ENCODE measurements at regions not wholly inside any gene's neighbourhood (a gene's known extent, or its start where the extent isn't known, plus 50 kb on each side); places are given as distances from the start of the nearest gene placed in this dataset.

DNA sequence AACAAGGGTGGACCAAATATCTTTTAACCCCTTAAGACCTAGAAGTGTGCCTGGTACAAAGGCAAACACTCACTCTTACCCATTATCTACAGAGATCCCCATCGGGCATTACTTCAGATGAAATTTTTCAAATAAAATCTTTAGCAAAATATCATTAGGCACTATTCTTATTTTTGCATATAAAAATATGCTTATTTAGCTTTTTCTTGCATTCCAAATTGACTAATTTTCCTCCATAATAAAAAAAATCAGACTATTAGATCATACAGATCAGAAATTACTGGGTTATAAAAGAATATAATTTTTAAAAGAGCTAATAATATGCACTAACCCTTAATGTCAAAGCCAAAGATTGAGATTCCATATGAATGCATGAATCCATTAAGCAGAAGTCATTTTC lies 178.7 kb upstream of the SLC30A5 start:
- Mint-ChIP-seq H3K36me3 (ENCODE audit: low read depth) (no peaks in the 10 kb centered on the region), H3K9me3 (no peaks in the 10 kb centered on the region), H3K27ac (no peak overlapping the region), H3K4me3 (no peak overlapping the region), H3K27me3 (ENCODE audit: insufficient read depth) (no peaks in the 10 kb centered on the region), H3K4me1 (ENCODE audit: low read depth) (no peaks in the 10 kb centered on the region)
- intact Hi-C loops (cut with micrococcal nuclease): no loop called here
- no peak for DNase-seq (ENCODE audit: low spot score)

- Mint-ChIP-seq H3K27me3 (ENCODE audit: insufficient read depth) (no peaks in the 10 kb centered on the region), H3K27ac (no peak overlapping the region), H3K4me3 (no peak overlapping the region), H3K9me3 (no peaks in the 10 kb centered on the region), H3K36me3 (ENCODE audit: low read depth) (no peaks in the 10 kb centered on the region), H3K4me1 (ENCODE audit: low read depth) (no peaks in the 10 kb centered on the region)
- intact Hi-C loops (cut with micrococcal nuclease): no loop called here
- DNase-seq (ENCODE audit: low spot score): no peak
Measured at GRCh38 chr5:68918306-68918705, 175.5 kb upstream of the SLC30A5 start.

DNA sequence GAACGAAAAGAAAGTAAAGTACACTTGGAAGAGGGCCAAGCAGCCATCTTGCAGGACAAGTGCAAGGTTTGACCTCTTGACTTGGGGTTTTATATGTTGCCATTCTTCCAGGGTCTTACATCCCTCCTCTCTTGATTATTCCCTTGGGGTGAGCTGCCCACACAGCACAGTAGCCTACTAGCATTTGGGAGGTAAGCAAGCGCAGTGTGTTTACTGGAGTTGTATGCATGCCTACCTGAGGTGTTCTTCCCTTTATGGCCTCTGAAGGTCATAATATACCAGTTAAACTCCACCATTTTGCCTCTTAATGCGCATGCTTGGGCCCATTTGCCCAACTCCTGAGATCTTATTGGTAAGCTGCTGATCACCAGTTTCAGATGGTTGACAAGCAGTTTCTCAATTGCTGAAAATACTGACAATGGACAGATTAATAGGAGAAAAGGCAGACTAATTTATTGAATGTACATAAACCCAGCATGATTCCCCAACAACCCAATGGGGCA lies 173.8 kb upstream of the SLC30A5 start:
- Mint-ChIP-seq H3K4me1 (ENCODE audit: low read depth) (no peaks in the 10 kb centered on the region), H3K4me3 (no peak overlapping the region), H3K36me3 (ENCODE audit: low read depth) (no peaks in the 10 kb centered on the region), H3K27me3 (ENCODE audit: insufficient read depth) (no peaks in the 10 kb centered on the region), H3K27ac (no peak overlapping the region), H3K9me3 (no peaks in the 10 kb centered on the region)
- no peak for DNase-seq (ENCODE audit: low spot score)
- intact Hi-C loops (cut with micrococcal nuclease): no loop called here

DNA sequence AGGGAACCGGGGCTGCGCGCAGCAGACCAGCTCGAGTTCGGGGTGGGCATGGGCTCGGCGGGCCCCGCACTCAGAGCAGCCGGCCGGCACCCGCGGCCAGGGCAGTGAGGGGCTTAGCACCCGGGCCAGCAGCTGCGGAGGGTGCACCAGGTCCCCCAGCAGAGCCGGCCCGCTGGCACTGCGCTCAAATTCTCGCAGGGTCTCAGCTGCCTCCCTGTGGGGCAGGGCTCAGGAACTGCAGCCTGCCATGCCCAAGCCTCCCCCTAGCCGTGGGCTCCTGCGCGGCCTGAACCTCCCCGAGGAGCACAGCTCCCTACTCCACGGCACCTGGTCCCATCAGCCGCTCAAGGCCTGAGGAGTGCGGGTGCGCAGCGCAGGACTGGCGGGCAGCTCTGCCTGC lies 172.9 kb upstream of the SLC30A5 start:
- H3K4me3 Mint-ChIP-seq: no peak overlapping the region
- no peaks in the 10 kb centered on the region for H3K27me3 Mint-ChIP-seq (ENCODE audit: insufficient read depth)
- no peaks in the 10 kb centered on the region for H3K9me3 Mint-ChIP-seq
- DNase-seq (ENCODE audit: low spot score): no peak
- no peaks in the 10 kb centered on the region for H3K36me3 Mint-ChIP-seq (ENCODE audit: low read depth)
- H3K4me1 Mint-ChIP-seq (ENCODE audit: low read depth): no peaks in the 10 kb centered on the region
- no peak overlapping the region for H3K27ac Mint-ChIP-seq
- intact Hi-C loops (cut with micrococcal nuclease): no loop called here

- no peak overlapping the region for H3K27ac Mint-ChIP-seq
- H3K27me3 Mint-ChIP-seq (ENCODE audit: insufficient read depth): no peaks in the 10 kb centered on the region
- DNase-seq (ENCODE audit: low spot score): no peak
- intact Hi-C loops (cut with micrococcal nuclease): no loop called here
- H3K36me3 Mint-ChIP-seq (ENCODE audit: low read depth): no peaks in the 10 kb centered on the region
- no peaks in the 10 kb centered on the region for H3K4me1 Mint-ChIP-seq (ENCODE audit: low read depth)
- no peaks in the 10 kb centered on the region for H3K9me3 Mint-ChIP-seq
- H3K4me3 Mint-ChIP-seq: no peak overlapping the region
Measured at GRCh38 chr5:68922172-68922987, 171.4 kb upstream of the SLC30A5 start.

DNA sequence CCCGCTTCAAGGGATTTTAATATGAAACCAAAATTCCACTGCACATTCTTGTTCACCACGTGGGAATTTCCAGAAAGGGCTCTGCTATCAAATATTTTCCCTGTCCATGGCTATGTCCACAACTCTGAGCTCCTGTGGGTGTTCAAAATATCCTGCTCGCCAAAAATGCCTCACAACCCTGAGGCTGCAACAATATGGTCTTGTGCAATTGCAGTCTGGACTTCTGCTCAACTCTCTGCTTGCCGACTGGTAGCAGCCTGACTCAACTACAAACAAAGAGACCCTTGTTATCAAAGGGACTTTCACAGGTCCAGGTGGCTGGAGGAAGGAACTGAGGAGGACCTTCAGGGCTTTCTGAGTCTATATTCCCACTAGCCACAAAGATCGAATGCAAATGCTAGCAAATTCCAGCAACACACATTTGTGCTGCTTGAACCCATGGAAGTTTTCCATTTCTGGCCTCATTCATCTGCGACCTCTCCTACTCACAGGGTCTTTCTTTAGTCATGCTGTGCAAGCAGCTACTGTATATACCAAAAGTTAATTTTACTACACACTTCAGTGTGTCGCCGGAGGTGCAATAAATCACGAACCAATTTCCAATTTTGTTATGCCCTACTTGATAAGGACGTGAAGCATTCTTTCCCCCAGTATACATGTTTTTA lies 169.2 kb upstream of the SLC30A5 start:
- no peak overlapping the region for H3K27ac Mint-ChIP-seq
- H3K4me1 Mint-ChIP-seq (ENCODE audit: low read depth): no peaks in the 10 kb centered on the region
- H3K9me3 Mint-ChIP-seq: no peaks in the 10 kb centered on the region
- no peaks in the 10 kb centered on the region for H3K27me3 Mint-ChIP-seq (ENCODE audit: insufficient read depth)
- no peaks in the 10 kb centered on the region for H3K36me3 Mint-ChIP-seq (ENCODE audit: low read depth)
- no peak for DNase-seq (ENCODE audit: low spot score)
- intact Hi-C loops (cut with micrococcal nuclease): no loop called here
- no peak overlapping the region for H3K4me3 Mint-ChIP-seq

GRCh38 chr5:68928617-68929302 lies 165.1 kb upstream of the SLC30A5 start:
- intact Hi-C loops (cut with micrococcal nuclease): no loop called here
- H3K9me3 Mint-ChIP-seq: peaks cover 26% of the 10 kb centered on the region
- DNase-seq (ENCODE audit: low spot score): no peak
- H3K27me3 Mint-ChIP-seq (ENCODE audit: insufficient read depth): no peaks in the 10 kb centered on the region
- H3K36me3 Mint-ChIP-seq (ENCODE audit: low read depth): no peaks in the 10 kb centered on the region
- H3K27ac Mint-ChIP-seq: no peak overlapping the region
- no peak overlapping the region for H3K4me3 Mint-ChIP-seq
- no peaks in the 10 kb centered on the region for H3K4me1 Mint-ChIP-seq (ENCODE audit: low read depth)

GRCh38 chr5:68930139-68930538 lies 163.7 kb upstream of the SLC30A5 start:
- DNase-seq (ENCODE audit: low spot score): no peak
- Mint-ChIP-seq H3K4me1 (ENCODE audit: low read depth) (no peaks in the 10 kb centered on the region), H3K27me3 (ENCODE audit: insufficient read depth) (no peaks in the 10 kb centered on the region), H3K4me3 (no peak overlapping the region), H3K36me3 (ENCODE audit: low read depth) (no peaks in the 10 kb centered on the region), H3K9me3 (peaks cover 35% of the 10 kb centered on the region), H3K27ac (no peak overlapping the region)
- intact Hi-C loops (cut with micrococcal nuclease): no loop called here

DNA sequence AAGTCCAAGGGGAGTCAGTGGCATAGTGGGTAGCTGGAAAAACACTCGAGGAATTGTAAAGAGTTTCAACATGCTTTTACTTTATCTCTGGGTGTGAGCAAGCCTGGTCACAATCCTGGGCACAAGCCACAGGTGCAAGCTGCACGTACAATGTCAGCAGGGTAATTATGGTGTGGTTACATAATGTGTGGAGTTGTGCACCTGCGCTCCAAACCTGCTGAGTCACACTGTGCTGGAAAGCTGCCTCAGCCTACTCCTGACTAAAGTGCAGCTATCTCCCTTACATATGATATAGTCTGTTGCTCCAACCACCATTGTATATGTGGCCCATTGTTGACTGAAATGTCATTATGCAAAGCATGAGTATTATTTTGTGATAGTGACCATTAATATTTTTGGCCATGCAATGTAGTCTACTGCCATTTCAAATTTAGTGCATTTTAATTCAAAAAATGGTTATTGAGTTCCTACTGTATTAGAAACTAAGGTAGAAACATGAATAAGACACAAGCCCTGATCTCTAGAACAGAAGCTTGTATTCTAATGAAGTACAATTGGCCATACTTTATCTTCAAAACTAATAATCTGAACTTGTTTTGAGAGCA lies 160.9 kb upstream of the SLC30A5 start:
- intact Hi-C loops (cut with micrococcal nuclease): no loop called here
- Mint-ChIP-seq H3K27me3 (ENCODE audit: insufficient read depth) (no peaks in the 10 kb centered on the region), H3K27ac (no peak overlapping the region), H3K36me3 (ENCODE audit: low read depth) (no peaks in the 10 kb centered on the region), H3K4me1 (ENCODE audit: low read depth) (no peaks in the 10 kb centered on the region), H3K9me3 (peaks cover 35% of the 10 kb centered on the region), H3K4me3 (no peak overlapping the region)
- no peak for DNase-seq (ENCODE audit: low spot score)

DNA sequence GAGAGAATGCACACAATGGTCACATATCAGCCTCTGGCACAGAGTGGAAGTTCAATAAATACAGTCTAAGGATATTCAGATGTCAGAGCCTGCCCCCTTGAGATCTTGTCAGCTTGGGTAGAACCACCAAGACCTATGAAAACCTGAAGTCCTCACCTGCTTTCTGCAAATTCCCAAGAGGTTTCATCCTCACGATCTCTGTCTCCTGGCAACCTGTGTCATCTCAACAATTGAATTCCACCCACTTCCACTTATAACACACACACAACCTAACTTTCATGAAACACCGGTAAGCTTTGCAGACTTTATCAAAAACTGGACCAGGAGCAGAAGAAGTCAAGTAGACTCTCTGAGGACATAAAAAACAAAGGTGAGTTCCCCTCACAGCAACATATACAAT lies 151.6 kb upstream of the SLC30A5 start:
- H3K4me3 Mint-ChIP-seq: no peak overlapping the region
- intact Hi-C loops (cut with micrococcal nuclease): no loop called here
- H3K9me3 Mint-ChIP-seq: peaks cover 6% of the 10 kb centered on the region
- no peaks in the 10 kb centered on the region for H3K4me1 Mint-ChIP-seq (ENCODE audit: low read depth)
- no peak for DNase-seq (ENCODE audit: low spot score)
- peaks cover 2% of the 10 kb centered on the region for H3K27me3 Mint-ChIP-seq (ENCODE audit: insufficient read depth)
- no peak overlapping the region for H3K27ac Mint-ChIP-seq
- H3K36me3 Mint-ChIP-seq (ENCODE audit: low read depth): no peaks in the 10 kb centered on the region

DNA sequence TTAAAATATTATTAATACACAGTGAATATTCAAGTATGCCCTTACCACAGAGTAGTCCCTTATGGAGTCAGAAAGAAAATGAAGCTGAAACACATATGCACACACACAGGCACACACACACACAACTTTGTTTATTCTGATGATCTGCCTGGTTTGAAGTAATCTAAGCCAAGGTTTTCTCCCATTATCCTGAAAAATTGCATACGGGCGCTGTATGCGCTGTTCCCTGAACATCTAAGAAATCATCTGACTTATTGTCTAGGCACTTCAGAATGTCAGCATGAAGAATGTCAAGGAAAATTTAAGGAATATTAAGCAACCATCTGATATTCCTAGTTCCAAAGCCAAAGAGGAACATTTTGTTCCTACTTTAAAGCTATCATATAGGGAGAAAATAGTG lies 147.1 kb upstream of the SLC30A5 start:
- no peak for DNase-seq (ENCODE audit: low spot score)
- Mint-ChIP-seq H3K36me3 (ENCODE audit: low read depth) (no peaks in the 10 kb centered on the region), H3K4me1 (ENCODE audit: low read depth) (no peaks in the 10 kb centered on the region), H3K27ac (no peak overlapping the region), H3K27me3 (ENCODE audit: insufficient read depth) (peaks cover 7% of the 10 kb centered on the region), H3K9me3 (peaks cover 3% of the 10 kb centered on the region), H3K4me3 (no peak overlapping the region)
- intact Hi-C loops (cut with micrococcal nuclease): no loop called here

- Mint-ChIP-seq H3K27me3 (ENCODE audit: insufficient read depth) (peaks cover 7% of the 10 kb centered on the region), H3K9me3 (peaks cover under 1% of the 10 kb centered on the region), H3K4me1 (ENCODE audit: low read depth) (no peaks in the 10 kb centered on the region), H3K4me3 (no peak overlapping the region), H3K36me3 (ENCODE audit: low read depth) (no peaks in the 10 kb centered on the region), H3K27ac (no peak overlapping the region)
- no peak for DNase-seq (ENCODE audit: low spot score)
- intact Hi-C loops (cut with micrococcal nuclease): no loop called here
Measured at GRCh38 chr5:68947986-68948385, 145.8 kb upstream of the SLC30A5 start.

DNA sequence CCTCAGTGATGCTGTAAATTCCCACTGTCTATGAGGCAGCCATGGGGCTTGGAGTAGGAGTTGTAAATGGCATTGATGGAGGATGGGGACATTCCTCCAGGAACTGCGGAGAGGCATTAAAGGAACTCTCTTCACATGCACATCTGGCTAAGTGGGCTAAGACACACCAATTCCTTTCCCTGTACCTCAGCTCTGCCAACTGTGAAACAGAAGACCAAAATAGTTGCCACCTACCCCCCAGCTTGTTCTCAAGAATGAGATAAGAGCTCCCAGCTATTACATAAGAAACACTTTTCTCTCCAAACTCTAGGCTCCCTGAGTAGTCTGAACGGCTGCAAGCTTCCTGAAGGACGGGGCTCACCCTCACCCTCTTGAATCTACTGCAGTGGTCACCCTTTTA lies 144.6 kb upstream of the SLC30A5 start:
- Mint-ChIP-seq H3K9me3 (no peaks in the 10 kb centered on the region), H3K4me1 (ENCODE audit: low read depth) (no peaks in the 10 kb centered on the region), H3K27ac (no peak overlapping the region), H3K4me3 (no peak overlapping the region), H3K36me3 (ENCODE audit: low read depth) (no peaks in the 10 kb centered on the region), H3K27me3 (ENCODE audit: insufficient read depth) (peaks cover 7% of the 10 kb centered on the region)
- DNase-seq (ENCODE audit: low spot score): no peak
- intact Hi-C loops (cut with micrococcal nuclease): no loop called here
